ENCODE measurements at regions not wholly inside any gene's neighbourhood (a gene's known extent, or its start where the extent isn't known, plus 50 kb on each side); places are given as distances from the start of the nearest gene placed in this dataset.

DNA sequence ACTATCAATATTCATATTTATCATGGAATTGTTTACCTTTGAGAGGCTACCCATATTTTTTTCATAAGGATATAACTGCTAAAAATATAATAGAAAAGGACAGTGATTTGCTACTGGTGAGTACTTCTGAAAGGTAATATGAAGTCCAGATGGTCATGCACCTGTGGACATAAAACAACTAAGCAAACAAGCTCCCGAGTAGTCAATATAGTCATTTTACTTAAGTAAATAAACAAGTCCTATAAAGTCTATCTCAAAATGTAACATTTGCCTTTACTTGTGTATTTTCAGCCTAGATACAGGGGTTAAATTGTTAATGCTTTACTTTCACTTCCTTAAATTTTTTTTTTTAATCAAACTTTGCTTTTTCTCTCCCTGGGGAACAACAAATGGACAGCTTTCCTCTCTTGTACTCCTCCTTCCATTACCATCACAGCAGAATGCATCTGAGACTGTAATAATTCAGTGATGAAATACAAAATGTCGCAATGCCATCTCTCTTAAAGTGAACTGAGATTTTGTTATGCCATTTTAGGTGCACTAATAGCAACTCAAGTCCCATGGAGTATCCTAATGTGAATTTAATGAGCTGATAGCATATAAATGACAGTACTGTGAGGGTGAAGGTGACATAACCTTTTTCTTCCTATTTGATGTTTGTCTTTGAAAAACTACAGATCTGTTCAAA, 1325.4 kb upstream of the ZEB2 start:
- TF ChIP-seq, protein P1, sequence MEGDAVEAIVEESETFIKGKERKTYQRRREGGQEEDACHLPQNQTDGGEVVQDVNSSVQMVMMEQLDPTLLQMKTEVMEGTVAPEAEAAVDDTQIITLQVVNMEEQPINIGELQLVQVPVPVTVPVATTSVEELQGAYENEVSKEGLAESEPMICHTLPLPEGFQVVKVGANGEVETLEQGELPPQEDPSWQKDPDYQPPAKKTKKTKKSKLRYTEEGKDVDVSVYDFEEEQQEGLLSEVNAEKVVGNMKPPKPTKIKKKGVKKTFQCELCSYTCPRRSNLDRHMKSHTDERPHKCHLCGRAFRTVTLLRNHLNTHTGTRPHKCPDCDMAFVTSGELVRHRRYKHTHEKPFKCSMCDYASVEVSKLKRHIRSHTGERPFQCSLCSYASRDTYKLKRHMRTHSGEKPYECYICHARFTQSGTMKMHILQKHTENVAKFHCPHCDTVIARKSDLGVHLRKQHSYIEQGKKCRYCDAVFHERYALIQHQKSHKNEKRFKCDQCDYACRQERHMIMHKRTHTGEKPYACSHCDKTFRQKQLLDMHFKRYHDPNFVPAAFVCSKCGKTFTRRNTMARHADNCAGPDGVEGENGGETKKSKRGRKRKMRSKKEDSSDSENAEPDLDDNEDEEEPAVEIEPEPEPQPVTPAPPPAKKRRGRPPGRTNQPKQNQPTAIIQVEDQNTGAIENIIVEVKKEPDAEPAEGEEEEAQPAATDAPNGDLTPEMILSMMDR (IDR thresholded peaks at IDR 0.05; ENCODE audit: insufficient read depth, low read length) = no peak
- TF ChIP-seq GABPA (IDR thresholded peaks at IDR 0.05; ENCODE audit: low read depth) = no peak

Measured in HL-60 (cell line).